ENCODE measurements at regions not wholly inside any gene's neighbourhood (a gene's known extent, or its start where the extent isn't known, plus 50 kb on each side); places are given as distances from the start of the nearest gene placed in this dataset.

GRCh38 chr18:30044496-30044895 is 998.0 kb downstream of the DSC3 start:
- TF ChIP-seq GATA3 (IDR thresholded peaks at IDR 0.05; ENCODE audit: low read depth, low read length) (no peak), GATA2 (IDR thresholded peaks at IDR 0.05; ENCODE audit: low read depth, low read length) (no peak)

All from SH-SY5Y (cell line).